Left lobe of liver (tissue), 2 donors: ENCODE measurements at regions not wholly inside any gene's neighbourhood (a gene's known extent, or its start where the extent isn't known, plus 50 kb on each side); places are given as distances from the start of the nearest gene placed in this dataset.
"Not testable (repeated sequence)": the region's sequence is repeated elsewhere in the genome, so short reads cannot be mapped to it uniquely, and the experiment has no call there.

Experiments
- ATAC-seq: fragments of 200-7000 bp; cut with Tn5 transposase; one replicate; pipeline ENCODE4 v1.9.1; 2020; ENCODE audit warnings: mild to moderate bottlenecking, moderate library complexity
- DNase-seq: peaks from one replicate; pipeline ENCODE4 v3.0.0-alpha.2; 2020; ENCODE audit warnings: low spot score
- donor health status: DM: no; HTN: no; CAD: no; lungs with moderate emphysema.
- donor health status: DM: no; HTN: yes; CAD: no.

DNA sequence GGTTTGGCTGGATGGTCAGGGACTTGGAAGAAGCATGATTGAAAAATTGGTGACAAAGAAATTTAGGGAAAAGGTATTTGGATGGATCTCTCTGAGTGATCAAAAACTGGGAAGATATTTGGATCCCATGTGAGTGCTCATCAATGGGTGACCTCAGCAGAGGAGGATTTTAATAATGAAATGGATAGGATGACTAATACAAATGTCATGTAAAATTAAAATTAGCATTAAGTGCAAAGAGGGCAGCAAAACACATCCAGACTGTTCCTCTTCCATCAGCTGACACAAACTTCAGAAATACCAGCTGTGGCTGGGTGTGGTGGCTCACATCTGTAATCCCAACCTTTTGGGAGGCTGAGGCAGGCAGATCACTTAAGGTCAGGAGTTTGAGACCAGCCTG lies 151.7 kb downstream of the THBS2 start:
- no peak for DNase-seq
- ATAC-seq = no peak

DNA sequence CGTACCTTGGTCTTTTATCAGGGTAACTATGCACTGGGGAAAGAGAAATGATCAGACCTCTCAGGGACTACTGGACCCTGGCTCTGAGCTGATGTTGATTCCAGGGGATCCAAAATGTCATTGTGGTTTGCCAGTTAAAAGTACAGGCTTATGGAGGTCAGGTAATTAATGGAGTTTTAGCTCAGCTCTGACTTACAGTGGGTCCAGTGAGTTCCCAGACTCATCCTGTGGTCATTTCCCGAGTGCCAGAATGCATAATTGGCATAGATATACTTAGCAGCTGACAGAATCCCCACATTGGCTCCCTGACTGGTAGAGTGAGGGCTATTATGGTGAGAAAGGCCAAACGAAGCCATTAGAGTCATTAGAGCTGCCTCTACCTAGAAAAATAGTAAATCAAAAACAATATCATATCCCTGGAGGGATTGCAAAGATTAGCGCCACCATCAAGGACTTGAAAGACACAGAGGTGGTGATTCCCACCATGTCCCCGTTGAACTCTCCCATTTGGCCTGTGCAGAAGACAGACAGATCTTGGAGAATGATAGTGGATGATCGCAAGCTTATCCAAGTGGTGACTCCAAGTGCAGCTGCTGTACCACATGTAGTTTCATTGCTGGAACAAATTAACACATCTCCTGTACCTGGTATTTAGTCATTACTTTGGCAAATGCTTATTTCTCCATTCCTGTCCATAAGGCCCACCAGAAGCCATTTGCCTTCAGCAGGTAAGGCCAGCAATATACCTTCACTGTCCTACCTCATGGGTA lies 152.4 kb downstream of the THBS2 start:
- ATAC-seq = no peak
- no peak for DNase-seq

DNA sequence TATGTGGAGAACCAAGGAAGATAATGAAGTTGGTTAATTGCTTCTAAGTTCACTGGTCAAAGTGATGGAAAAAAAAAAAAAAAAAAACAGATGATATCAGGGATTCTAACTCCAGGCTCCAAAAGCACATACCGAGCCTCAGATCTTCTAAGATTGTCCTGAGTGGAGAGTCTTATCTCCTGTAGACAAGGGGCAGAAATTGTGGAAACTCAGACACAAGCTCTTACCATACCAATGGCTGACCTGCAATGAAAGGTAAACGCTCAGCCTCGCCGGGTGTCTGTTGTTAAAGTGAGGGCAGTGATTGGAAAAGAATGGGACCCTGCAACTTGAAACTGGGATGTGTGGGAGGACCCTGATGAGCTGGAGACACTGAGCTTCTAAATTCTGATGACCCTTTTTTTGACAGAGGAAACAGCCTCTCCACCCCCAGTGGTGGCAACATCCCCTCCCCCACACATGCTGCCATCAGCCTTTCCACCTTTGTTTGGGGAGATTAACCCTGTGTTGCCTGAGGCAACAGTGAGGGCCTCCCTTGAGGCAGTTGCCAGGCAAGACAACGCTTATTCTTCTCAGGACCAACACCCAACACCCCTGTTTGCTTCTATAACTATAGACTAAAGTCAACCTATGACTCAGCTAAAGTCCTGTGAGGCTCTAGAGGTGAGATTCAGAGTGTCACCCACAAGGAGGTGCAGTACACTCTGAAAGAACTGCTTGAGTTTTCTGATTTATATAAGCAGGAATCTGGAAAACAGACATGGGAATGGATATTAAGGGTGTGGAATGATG lies 154.0 kb downstream of the THBS2 start:
- no peak for ATAC-seq
- DNase-seq = no peak

DNA sequence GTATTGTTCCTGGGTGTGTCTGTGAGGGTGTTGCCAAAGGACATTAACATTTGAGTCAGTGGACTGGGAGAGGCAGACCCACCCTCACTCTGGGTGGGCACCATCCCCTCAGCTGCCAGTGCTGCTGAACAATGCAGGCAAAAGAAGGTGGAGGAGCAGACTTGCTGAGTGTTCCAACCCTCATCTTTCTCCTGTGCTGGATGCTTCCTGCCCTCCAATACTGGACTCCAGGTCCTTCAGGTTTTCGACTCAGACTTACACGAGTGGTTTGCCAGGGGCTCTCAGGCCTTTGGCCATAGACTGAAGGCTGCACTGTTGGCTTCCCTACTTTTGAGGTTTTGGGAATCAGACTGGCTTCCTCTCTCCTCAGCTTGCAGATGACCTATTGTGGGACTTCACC lies 155.0 kb downstream of the THBS2 start:
- ATAC-seq, DNase-seq: not testable (repeated sequence)

DNA sequence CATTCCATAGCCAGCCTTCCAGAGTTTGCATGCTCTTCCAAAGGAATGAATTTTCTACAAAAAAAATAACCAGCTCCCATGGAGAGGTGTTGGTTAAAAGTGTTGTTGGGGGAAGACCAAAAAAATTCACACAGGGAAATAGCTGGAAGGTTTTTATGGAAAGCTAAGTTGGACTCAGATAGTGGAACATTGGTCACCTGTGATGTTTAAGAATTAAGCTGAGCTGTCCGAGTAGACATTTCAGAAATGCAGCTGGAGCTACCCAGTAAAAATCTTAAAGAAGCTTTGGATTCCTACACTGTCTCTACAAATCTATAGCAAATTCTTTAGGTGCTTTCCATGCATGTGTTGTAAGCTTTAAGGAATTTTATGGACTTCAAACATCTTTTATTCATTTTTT lies 155.5 kb downstream of the THBS2 start:
- ATAC-seq (no peak), DNase-seq (no peak)

DNA sequence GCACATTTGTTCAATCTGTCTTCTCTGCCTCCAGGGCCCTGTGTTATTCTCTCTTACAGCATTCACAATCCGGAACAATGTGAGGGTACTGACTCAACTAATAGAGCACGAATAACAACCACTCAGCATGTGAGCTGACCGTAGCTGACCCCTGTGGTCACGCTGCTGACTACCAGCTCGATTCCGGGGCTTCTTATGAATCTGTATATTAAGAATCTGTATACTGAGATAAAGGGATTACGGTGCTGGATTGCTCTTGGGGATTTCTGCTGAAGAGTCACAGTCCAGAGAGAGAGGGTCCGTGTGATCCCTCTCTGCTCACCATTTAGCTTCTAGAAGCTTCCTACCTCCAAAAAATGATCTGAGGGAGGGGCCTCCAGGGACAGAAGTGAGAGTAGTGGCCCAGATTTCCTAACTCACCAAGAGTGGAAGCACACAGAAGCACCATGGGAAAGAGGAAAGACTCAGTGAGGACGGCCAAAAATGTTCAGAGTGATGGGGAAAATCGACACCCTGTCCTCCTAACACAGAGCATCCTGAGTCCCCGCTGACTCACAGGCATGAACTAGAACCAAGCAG lies 156.2 kb downstream of the THBS2 start:
- ATAC-seq = no peak
- DNase-seq = no peak

DNA sequence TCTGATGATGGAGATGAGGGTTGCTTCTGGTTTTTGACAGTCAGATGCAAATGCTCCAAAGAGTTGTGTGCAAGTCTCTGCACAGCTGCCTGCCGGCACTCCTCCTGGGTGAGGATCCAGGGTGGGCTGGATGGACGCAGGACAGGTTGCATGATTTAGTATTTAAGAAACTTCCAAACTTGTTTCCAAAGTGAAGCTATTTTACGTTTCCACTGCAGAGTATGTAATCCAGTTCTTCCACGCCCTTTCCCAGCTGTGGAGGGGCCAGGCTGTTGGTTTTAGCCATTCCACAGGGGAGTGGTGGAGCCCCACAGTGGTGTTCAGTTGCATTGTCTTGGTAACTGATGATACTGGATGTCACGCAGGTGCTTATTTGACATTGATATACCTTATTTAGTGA lies 157.3 kb downstream of the THBS2 start:
- ATAC-seq = no peak
- DNase-seq = no peak

DNA sequence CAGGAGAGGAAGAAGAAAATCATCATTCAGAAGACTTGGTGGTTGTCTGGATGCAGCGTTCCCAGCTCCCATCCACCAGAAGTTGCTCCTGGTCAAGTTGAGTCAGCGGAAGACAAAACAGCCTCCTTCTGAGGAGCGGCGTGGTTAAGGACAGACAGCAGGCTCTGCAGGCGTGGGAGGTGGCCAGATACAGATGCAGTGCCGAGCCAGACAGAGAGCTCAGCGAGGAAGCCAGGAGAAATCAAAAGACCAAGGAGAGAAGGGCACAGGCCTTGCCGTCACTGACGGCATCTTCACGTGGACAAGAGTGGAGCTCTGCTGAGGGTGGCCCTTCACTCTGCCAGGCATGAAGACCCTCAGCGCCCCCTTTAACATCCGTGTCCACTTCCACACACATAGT lies 158.5 kb downstream of the THBS2 start:
- no peak for ATAC-seq
- no peak for DNase-seq

DNA sequence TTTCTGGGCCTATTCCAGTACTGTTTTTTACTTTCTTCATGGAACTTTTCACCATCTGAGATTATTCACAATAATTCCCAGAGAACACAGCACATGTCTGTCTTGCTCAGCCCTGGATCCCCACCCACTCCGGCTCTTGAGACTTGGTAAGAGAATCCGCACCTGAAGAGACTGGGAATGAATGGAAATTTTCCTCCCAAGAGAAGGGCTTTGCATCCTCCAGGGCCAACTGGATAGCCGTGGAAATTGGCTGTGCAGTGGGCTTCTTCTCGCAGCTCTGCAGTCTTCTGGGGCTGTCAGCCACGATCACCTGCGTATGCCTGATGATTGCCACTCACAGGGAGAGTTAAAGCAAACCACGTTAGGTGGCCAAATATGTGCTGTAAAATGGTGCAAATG lies 159.1 kb downstream of the THBS2 start:
- DNase-seq (no peak), ATAC-seq (no peak)

DNA sequence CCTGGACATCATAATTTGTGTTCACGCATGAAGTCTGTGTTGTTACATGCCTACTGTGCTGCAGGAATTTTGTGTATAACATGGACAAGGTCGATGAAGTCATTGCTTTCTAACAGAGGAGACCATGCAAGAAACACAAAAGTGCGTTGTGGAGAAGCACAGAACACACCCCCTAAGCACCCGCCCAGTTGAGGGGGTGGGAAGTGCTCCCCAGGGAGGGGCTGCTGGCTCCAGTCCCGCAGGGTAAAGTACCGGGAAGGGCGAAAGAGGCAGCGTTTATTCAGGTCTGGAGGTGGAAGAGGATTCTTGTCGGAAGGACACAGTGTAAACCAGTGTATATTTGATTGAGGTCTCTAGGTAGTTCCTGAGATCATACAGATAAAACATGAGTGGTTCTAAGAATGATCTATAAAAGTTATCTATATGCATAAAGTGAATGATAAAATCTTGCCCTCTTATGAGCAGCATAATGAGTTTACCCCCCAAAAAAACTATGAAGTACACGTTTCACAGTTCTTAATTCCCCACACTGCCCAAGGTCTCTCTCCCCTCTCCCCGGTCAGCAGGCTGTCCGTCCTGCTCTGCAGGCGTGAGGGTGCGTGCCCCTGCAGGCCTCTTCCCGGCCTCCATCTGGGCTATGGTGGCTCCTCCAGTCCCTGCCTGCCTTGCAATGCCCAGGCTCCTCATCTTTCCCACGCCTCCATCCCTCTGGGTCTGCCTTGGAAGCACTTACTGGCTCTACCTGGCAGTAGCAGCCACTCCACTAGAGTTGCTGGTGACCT lies 159.7 kb downstream of the THBS2 start:
- no peak for ATAC-seq
- no peak for DNase-seq

DNA sequence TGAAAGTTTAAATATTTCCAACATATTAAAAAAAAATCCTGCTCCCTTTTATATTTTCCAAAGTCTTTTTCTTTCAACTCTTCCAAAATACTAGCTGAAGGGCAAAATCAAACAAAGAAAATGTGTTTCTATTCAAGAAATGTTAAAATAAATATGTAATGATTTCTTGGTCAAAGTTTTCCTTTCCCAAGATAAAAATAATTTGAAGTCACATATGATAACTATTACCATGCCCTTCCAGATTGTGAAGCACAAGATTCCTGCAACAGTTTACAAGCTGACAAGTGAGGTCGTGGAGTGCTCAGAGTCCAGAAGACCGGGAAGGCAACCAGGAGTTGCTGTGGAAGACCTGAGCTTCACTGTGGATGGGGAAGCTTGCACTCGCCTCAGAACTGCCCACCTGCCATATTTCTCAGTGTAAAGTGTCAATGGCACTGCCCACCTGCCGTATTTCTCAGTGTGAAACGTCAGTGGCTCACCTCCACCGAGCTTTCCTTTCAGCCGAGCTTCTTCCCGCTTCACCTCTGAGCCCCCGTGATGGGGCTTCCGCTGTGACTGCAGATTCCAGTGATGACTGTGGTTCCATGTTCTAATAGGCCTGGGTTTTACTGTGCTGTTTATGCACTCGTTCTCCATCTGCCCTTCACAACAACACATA lies 160.5 kb downstream of the THBS2 start:
- ATAC-seq = no peak

DNA sequence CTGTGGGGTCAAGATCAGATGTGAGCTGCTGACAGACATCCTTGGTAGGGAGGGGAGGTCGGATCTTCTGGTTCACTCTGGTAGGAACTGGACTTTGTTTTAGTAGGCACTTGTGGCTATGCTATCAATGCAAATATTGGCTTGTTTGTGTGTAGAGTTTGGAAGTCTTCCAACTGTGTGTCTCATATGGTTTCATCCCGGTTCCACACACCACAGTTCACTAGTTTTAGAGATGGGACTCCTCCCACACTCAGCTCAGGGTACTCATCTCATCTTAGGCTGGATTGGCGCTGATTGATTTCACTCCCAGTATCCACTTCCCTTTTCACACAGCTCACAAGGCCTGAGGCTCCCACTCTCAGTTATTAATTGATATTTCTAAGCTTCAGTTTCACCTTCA lies 161.3 kb downstream of the THBS2 start:
- peak; percentile 47 for ATAC-seq
- DNase-seq = no peak

More for the DNA sequence above, 160.5 kb downstream of the THBS2 start:
- no peak for DNase-seq

DNA sequence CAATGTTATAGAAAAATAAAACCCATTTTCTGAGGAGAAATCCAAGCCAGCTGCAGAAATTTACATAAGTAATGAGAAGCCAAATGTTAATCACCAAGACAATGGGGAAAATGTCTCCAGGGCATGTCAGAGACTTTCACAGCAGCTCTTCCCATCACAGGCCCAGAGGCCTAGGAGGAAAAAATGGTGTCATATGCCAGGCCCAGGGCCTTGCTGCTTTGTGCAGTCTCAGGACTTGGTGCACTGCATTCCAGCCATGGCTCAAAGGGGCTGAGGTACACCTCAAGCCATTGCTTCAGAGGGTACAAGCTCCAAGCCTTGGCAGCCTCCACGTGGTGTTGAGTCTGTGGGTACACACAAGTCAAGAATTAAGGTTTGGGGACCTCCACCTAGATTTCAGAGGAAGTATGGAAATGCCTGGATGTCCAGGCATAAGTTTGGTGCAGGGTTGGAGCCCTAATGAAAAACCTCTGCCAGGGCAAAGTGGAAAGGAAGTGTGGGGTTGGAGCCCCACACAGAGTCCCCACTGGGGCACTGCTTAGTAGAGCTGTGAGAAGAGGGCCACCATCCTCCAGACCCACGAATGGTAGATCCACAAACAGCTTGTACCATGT lies 163.0 kb downstream of the THBS2 start:
- ATAC-seq, DNase-seq: not testable (repeated sequence)

DNA sequence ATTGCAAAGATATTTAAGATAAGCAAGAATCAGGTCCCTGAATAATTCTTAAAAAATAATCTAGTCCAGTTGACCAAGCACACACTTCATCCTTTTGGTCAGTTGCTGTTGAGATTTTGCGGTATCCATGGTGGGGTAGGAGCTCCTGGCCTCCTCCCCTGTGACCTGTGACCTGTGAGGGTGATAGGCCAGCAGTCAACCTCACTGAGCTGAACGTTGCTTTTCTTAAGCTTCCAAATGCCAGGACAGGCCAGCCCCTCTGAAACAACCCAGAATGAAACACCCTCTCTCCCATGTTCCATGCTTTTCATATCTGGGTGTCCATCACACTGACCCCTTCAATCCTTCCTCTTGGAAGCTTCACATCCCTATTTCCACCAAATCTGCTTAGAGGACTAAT lies 164.9 kb downstream of the THBS2 start:
- no peak for ATAC-seq
- DNase-seq = no peak

DNA sequence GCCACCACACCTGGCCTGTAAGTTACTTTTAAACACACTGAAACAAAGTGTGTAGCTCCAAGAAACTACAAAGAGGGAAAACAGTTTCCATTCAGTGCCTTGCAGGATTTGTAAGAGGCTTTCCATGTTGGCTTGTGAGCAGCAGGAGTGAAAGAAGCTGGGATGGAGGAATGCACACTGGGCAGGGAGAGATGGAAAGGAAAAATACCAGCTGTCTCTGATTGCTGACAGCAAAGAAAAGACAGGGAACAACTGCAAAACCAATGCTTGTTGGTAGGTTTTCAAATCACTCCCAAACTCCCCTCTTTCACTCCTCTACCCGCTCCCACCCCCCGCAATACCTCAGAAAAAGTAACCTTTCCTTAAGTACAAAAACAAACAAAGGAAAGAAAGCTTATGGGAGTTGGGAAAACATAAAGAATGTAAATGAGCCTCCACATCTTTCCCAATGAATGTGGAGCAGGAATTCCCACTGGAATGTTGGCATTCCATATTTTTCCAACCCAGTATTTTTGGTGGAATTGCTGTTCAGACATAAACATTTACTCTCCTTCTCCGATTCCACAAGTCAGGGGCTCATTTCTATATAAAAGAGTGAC lies 166.1 kb downstream of the THBS2 start:
- ATAC-seq (no peak), DNase-seq (no peak)

DNA sequence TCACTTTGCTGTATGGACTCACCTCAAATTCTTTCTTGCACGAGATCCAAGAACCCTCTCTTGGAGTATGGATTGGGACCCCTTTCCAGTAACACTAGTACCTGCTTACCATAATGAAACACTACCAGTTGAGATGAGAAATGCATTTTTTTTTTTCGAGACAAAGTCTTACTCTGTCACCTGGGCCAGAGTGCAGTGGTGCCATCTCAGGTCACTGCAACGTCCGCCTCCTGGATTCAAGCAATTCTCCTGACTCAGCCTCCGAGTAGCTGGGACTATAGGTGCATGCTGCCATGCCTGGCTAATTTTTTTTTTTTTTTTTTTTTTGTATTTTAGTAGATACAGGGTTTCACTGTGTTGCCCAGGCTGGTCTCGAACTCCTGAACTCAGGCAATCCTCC lies 167.0 kb downstream of the THBS2 start:
- ATAC-seq, DNase-seq: not testable (repeated sequence)

DNA sequence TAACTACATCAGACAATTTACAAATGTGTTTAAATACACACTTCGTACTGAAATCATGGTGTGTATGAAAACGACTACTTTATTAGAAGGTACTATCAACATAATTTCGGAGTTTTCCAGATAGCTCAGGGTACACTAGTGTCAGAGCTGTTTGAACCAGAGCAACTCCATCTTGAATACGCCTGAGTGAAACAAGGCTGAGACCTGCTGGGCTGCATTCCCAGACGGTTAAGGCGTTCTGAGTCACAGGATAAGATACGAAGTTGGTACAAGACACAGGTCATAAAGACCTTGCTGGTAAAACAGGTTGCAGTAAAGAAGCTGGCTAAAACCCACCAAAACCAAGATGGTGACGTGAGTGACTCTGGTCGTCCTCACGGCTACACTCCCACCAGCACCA lies 167.6 kb downstream of the THBS2 start:
- ATAC-seq (no peak), DNase-seq (no peak)

DNA sequence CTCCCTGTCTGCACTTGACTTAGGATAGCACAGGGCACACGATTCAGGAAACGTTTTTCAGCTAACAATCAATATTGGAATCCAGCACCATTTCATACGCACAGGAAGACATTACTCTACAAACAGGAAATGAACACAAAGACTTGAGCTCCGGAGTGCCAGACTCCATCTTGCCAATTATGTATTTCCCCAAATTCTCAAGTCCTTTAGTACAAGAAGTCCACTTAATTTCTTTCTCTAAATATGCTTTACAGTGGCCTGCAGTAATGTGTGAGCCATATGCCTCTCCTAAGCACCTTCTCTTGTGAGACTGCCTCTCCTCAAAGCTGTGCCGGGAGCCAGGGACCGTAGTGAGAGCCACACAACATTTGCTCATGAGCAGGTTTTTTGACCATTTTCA lies 168.2 kb downstream of the THBS2 start:
- no peak for ATAC-seq
- DNase-seq = no peak

DNA sequence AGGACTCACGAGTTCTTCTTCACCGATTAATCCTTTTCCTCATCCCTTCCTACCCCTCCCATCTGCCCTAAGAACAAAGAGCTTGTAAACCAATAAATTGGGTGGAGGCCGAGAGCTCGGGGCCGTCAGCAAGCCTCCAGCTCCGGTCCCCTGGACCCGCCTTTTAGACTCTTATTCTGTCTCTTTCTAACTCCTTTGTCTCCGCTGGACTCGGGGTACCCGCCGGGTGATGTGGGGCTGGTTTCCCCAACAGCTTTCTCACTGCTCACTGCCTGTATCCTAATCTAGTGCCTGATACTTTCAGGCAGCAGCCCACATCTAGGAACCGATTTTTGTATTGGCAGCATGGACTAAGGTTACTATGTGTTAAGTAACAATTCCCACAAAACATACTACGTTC lies 169.1 kb downstream of the THBS2 start:
- not testable (repeated sequence) for ATAC-seq, DNase-seq

DNA sequence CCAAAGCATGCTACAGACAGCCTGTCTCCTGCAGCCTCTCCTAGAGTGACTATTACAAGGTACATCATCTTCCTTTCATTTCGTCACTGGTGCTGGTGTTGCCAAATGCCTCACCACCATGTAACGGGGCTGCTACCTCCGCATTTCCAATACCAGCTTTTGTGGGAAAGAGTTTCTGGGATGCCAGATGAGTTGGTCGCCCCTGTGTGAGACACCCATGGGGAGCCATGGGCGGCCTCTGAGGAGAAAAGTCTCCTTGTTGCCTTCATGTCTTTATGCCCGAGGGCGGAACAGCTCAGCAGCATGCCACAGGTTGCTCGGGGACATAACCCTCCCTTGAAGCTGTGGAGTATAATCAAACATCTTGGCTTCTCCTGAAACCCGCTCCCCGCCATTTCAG lies 169.6 kb downstream of the THBS2 start:
- ATAC-seq (no peak), DNase-seq (no peak)
